ENCODE measurements at regions not wholly inside any gene's neighbourhood (a gene's known extent, or its start where the extent isn't known, plus 50 kb on each side); places are given as distances from the start of the nearest gene placed in this dataset.

DNA sequence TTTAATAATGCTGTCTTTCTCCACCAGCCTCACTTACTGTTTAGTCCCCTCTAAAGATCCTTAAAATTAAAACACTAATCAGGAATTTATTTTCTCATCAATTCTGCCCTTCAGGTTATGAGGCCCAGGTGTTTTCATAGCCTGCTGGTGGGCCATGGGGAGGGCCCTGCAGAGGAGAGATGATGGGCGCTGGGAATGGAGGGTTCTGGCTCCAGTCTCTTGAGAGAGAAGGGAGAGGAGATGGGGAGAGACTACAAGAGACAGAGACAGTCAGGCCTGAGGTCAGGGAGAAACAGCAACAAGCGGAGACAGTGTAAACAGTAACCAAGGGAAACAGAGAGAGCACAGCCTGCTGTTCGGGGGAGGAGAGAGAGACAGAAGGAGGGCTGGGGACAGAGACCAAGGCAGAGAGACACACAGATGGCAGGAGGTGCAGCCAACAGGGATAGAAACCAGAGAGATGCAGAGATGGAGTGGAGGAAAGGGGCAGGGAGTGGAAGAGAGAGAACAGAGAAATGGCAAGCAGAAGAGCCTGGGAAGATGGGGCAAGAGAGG is 187.3 kb upstream of the SYT13 start:
- H3K27ac ChIP-seq, result no peak overlapping the region
- no peak overlapping the region for H3K4me3 ChIP-seq
- no peaks in the 10 kb centered on the region for H3K4me1 ChIP-seq
- TF ChIP-seq, protein P1, sequence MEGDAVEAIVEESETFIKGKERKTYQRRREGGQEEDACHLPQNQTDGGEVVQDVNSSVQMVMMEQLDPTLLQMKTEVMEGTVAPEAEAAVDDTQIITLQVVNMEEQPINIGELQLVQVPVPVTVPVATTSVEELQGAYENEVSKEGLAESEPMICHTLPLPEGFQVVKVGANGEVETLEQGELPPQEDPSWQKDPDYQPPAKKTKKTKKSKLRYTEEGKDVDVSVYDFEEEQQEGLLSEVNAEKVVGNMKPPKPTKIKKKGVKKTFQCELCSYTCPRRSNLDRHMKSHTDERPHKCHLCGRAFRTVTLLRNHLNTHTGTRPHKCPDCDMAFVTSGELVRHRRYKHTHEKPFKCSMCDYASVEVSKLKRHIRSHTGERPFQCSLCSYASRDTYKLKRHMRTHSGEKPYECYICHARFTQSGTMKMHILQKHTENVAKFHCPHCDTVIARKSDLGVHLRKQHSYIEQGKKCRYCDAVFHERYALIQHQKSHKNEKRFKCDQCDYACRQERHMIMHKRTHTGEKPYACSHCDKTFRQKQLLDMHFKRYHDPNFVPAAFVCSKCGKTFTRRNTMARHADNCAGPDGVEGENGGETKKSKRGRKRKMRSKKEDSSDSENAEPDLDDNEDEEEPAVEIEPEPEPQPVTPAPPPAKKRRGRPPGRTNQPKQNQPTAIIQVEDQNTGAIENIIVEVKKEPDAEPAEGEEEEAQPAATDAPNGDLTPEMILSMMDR (IDR thresholded peaks at IDR 0.05), result no peak
- H3K9me3 ChIP-seq, result no peaks in the 10 kb centered on the region
- H3K27me3 ChIP-seq, result no peaks in the 10 kb centered on the region
- H3K36me3 ChIP-seq, result no peaks in the 10 kb centered on the region
- no peak for DNase-seq (ENCODE audit: low spot score)

DNA sequence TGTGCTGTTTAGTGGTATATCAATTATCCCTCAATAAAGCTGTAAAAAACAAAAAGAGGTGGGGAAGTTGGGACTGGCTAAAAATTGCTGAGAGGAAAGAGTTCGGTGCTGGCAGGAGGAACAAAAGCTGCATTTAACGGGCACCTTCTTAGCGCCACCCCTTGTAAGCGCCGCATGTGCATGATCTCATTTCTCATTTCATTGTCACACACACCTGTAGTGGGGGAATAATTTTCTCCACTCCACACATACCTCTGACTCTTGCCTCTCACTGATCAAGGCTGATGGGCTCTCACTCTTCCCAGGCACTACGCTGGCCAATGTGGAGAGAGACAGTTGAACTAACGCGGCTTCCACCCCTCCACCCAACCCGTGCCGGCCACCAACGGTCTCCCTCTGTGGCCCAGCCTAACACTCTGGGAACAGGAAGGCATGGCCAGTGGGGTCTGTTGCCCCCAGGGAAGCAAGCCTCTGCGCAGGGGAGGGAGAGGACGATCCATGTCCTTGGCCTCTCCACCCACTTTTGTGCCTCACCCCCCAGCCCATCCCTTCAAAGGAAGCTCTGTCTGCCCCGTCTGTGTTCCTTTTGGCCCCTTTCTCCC is 186.7 kb upstream of the SYT13 start:
- Histone ChIP-seq H3K9me3 (no peaks in the 10 kb centered on the region), H3K27ac (no peak overlapping the region), H3K27me3 (no peaks in the 10 kb centered on the region), H3K4me3 (no peak overlapping the region), H3K4me1 (no peaks in the 10 kb centered on the region), H3K36me3 (no peaks in the 10 kb centered on the region)
- TF ChIP-seq, protein P1 (IDR thresholded peaks at IDR 0.05), result no peak
- no peak for DNase-seq (ENCODE audit: low spot score)

DNA sequence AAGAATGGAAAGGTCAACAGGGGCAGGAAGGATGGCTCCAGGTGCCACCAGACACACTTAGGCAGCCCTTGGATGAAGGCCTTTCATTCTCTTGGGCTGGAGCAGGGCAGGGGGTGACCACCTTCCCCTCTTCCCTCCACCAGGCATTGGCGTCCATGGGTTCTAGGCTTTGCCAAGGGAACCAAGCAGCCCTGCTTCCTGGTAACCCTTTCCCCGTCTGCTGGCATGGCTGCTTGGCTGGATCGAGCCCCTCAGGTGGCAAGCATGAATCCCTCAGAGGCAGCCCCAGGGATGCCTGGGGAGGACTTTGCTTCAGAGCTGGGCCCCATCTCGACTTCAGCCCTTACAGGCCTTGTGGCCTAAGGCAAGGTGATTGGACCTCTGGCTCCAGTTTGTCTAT is 185.1 kb upstream of the SYT13 start:
- H3K27ac ChIP-seq, result no peak overlapping the region
- no peaks in the 10 kb centered on the region for H3K27me3 ChIP-seq
- no peaks in the 10 kb centered on the region for H3K9me3 ChIP-seq
- no peak overlapping the region for H3K4me3 ChIP-seq
- DNase-seq (ENCODE audit: low spot score), result no peak
- no peaks in the 10 kb centered on the region for H3K36me3 ChIP-seq
- TF ChIP-seq, protein P1 (IDR thresholded peaks at IDR 0.05), result no peak
- no peaks in the 10 kb centered on the region for H3K4me1 ChIP-seq

DNA sequence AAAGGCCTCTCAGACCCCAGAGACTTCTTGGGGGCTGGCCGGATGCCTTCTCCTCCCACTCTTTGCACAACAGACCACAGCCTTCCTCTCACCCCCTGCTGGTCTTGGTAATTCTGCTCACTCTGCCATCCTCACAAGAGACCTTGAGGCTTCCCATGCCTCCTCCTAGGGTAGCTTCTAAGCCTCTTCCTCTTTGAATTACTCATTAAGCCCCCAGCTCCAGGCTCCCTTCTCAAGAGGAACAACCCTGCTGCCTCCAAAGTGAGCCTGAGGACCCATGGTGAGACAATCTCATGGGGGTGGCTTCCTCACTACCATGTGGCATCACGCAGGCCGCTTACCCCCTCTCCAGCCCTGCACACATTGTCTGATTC is 184.6 kb upstream of the SYT13 start:
- H3K4me1 ChIP-seq, result no peaks in the 10 kb centered on the region
- DNase-seq (ENCODE audit: low spot score), result no peak
- H3K27ac ChIP-seq, result no peak overlapping the region
- H3K27me3 ChIP-seq, result no peaks in the 10 kb centered on the region
- H3K36me3 ChIP-seq, result no peaks in the 10 kb centered on the region
- TF ChIP-seq, protein P1 (IDR thresholded peaks at IDR 0.05), result no peak
- H3K4me3 ChIP-seq, result no peak overlapping the region
- no peaks in the 10 kb centered on the region for H3K9me3 ChIP-seq

DNA sequence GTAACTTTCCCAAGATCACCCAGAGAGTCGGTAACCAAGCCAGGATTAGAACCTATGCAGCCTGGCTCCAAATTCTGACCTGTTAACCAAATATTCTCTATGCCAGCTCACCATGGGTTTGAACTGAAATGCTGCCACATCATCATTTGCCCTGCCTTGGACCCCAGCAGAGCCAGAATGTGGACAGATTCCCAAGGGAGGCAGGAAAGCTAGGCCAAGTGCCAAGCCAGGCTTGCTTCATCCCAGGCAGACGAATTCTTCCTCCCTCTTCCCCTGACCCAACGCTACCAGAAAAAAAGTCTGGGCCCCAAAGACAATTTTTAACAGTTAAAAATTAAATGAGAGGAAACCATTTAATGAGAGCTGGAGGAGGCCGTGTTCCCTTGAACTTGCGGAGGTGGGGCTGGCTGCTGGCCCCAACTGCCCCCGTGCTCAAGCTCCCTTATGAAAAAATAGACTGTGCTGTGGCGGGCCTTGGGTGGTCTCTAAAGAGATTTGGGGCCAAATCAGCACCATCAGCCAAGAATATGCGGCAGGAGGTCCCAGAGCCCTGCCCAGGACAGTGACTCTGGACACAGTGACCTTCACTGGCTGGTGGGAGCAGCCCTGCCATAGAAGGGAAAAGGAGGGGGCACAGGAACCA is 184.1 kb upstream of the SYT13 start:
- H3K27me3 ChIP-seq, result no peaks in the 10 kb centered on the region
- no peaks in the 10 kb centered on the region for H3K36me3 ChIP-seq
- no peak for DNase-seq (ENCODE audit: low spot score)
- no peak overlapping the region for H3K4me3 ChIP-seq
- H3K4me1 ChIP-seq, result no peaks in the 10 kb centered on the region
- H3K9me3 ChIP-seq, result no peaks in the 10 kb centered on the region
- no peak overlapping the region for H3K27ac ChIP-seq
- TF ChIP-seq, protein P1 (IDR thresholded peaks at IDR 0.05), result no peak
